Thyroid gland (tissue), 4 donors: ENCODE measurements at regions not wholly inside any gene's neighbourhood (a gene's known extent, or its start where the extent isn't known, plus 50 kb on each side); places are given as distances from the start of the nearest gene placed in this dataset.

ENCODE experiments used
- DNase-seq, 2 donors: peaks; one replicate each; pipeline ENCODE4 v3.0.0-alpha.2; 2019
- H3K27ac ChIP-seq, 3 donors: fragments of 200-600 bp; sonication (generic); 1 replicate in 2 of 3; 2 replicates in 1 of 3; pipeline ENCODE4 v1.5.1; 2016 to 2019; ENCODE audit warnings: mild to moderate bottlenecking in 1 of 3, moderate library complexity in 1 of 3
- H3K27me3 ChIP-seq: fragments of 200-600 bp; sonication (generic); one replicate; pipeline ENCODE4 v1.5.1; 2019
- H3K36me3 ChIP-seq, 2 donors: fragments of 200-600 bp; sonication (generic); one replicate each; pipeline ENCODE4 v1.5.1; 2016 to 2019
- H3K4me1 ChIP-seq, 2 donors: fragments of 200-600 bp; sonication (generic); one replicate each; pipeline ENCODE4 v1.5.1; 2017 to 2019
- H3K4me3 ChIP-seq, 3 donors: fragments of 200-600 bp; sonication (generic); replicated peaks in 1 of 3; 1 replicate in 2 of 3; 2 replicates in 1 of 3; pipeline ENCODE4 v1.5.1; 2016; ENCODE audit warnings: mild to moderate bottlenecking in 1 of 3
- H3K9me3 ChIP-seq: fragments of 200-600 bp; sonication (generic); one replicate; pipeline ENCODE4 v1.5.1; 2017
- CTCF ChIP-seq, 6 experiments: fragments of 200-600 bp in 3 of 6; fragments of 450-650 bp in 3 of 6; sonication (generic) in 3 of 6; IDR thresholded peaks; one replicate each; pipeline ENCODE4 v1.5.1; 2016 to 2019; ENCODE audit warnings: antibody characterized with exemption in 6 of 6, mild to moderate bottlenecking in 2 of 6, inconsistent platforms in 1 of 6, moderate library complexity in 1 of 6
- POLR2A ChIP-seq, 2 donors: fragments of 450-650 bp; IDR thresholded peaks; one replicate each; pipeline ENCODE4 v1.6.1; 2017; ENCODE audit warnings: antibody characterized with exemption in 2 of 2, mild to moderate bottlenecking in 2 of 2, moderate library complexity in 1 of 2
- WGBS, 2 donors: methylation state at CpG; one replicate each; pipeline ENCODE4 v1.1.5; 2017; 5-methylcytosine and 5-hydroxymethylcytosine counted together
- intact Hi-C: fragments of 100-400 bp; cut with DNase I; formaldehyde crosslinking; loops from one replicate; pipeline ENCODE4 v1.15.1; 2023

GRCh38 chr9:8071445-8071798, 271.8 kb upstream of the DMAC1 start:
- TF ChIP-seq POLR2A (IDR thresholded peaks at IDR 0.05), result no peak
- no peak for TF ChIP-seq CTCF (IDR thresholded peaks at IDR 0.05)
- Histone ChIP-seq H3K27me3 (no peaks in the 10 kb centered on the region), H3K4me1 (no peaks in the 10 kb centered on the region), H3K9me3 (no peaks in the 10 kb centered on the region), H3K36me3 (no peaks in the 10 kb centered on the region), H3K4me3 (no peak overlapping the region), H3K27ac (no peak overlapping the region)
- 69 to 70% methylated on average over 4 of the region's 4 CpGs for WGBS, 2 donors
- no peak for DNase-seq
- intact Hi-C loops, result no loop called here

GRCh38 chr9:8070779-8071444, 271.3 kb upstream of the DMAC1 start:
- no peaks in the 10 kb centered on the region for H3K36me3 ChIP-seq
- H3K27me3 ChIP-seq, result no peaks in the 10 kb centered on the region
- no peak for TF ChIP-seq POLR2A (IDR thresholded peaks at IDR 0.05)
- no peak for TF ChIP-seq CTCF (IDR thresholded peaks at IDR 0.05)
- DNase-seq, result no peak
- no peaks in the 10 kb centered on the region for H3K4me1 ChIP-seq
- no peak overlapping the region for H3K27ac ChIP-seq
- no peak overlapping the region for H3K4me3 ChIP-seq
- 40 to 82% methylated on average over 2 to 3 of the region's 5 CpGs for WGBS, 2 donors
- H3K9me3 ChIP-seq, result no peaks in the 10 kb centered on the region
- intact Hi-C loops, result no loop called here

DNA sequence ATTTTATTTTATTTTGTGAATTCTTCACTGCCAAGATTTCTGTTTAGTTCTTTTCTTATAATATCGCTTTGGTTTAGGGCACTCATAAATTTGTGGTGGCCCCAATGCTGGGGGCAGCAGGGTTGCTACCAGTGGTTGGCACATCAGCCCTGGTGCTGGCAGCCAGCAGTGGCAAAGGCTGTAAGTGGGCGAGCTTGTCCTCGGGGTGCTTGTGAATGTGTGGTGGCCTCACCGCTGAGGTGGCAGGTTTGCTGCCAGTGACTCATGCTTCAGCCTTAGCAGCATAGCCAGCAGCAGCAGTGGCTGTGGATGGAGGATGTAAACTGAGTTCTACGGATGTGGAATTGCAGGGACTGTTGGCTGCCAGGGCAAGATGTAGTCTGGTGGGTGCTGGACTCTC, 262.9 kb upstream of the DMAC1 start:
- no peak for DNase-seq
- Histone ChIP-seq H3K4me1 (no peaks in the 10 kb centered on the region), H3K27me3 (no peaks in the 10 kb centered on the region), H3K9me3 (no peaks in the 10 kb centered on the region), H3K4me3 (no peak overlapping the region), H3K27ac (no peak overlapping the region), H3K36me3 (no peaks in the 10 kb centered on the region)
- WGBS, 2 donors, result 92 to 94% methylated on average over 5 of the region's 5 CpGs
- TF ChIP-seq POLR2A (IDR thresholded peaks at IDR 0.05), result no peak
- TF ChIP-seq CTCF (IDR thresholded peaks at IDR 0.05), result no peak
- intact Hi-C loops, result no loop called here

DNA sequence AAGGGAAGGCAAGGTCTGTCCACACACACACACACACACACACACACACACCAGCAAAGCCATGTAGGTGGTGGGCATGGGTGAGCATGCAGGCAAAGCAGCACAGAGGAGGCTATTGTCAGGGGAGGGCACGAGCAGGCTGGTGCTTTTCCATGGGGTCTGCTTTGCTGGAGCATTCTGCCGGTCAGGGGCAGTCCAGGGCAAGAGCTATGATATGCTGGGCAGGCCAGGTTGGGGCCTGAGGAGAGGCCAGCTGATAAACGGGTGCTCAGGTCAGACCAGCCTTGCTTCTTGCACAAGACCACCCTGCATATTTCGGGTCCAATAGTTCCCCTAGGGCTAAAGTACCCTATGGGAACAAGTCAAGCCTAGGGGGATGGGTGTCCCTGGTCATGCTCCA, 253.9 kb upstream of the DMAC1 start:
- 55 to 67% methylated on average over 4 of the region's 4 CpGs for WGBS, 2 donors
- no peaks in the 10 kb centered on the region for H3K4me1 ChIP-seq
- H3K27ac ChIP-seq, result no peak overlapping the region
- H3K36me3 ChIP-seq, result no peaks in the 10 kb centered on the region
- H3K9me3 ChIP-seq, result no peaks in the 10 kb centered on the region
- no peak overlapping the region for H3K4me3 ChIP-seq
- no peak for TF ChIP-seq CTCF (IDR thresholded peaks at IDR 0.05)
- no peak for TF ChIP-seq POLR2A (IDR thresholded peaks at IDR 0.05)
- intact Hi-C loops, result no loop called here
- no peaks in the 10 kb centered on the region for H3K27me3 ChIP-seq
- DNase-seq, result no peak

- DNase-seq, result no peak
- 80 to 100% methylated on average over 1 to 3 of the region's 3 CpGs for WGBS, 2 donors
- TF ChIP-seq CTCF (IDR thresholded peaks at IDR 0.05), result no peak
- no peak for TF ChIP-seq POLR2A (IDR thresholded peaks at IDR 0.05)
- H3K27me3 ChIP-seq, result no peaks in the 10 kb centered on the region
- H3K9me3 ChIP-seq, result no peaks in the 10 kb centered on the region
- no peak overlapping the region for H3K4me3 ChIP-seq
- H3K36me3 ChIP-seq, result no peaks in the 10 kb centered on the region
- no peak overlapping the region for H3K27ac ChIP-seq
- intact Hi-C loops, result no loop called here
- no peaks in the 10 kb centered on the region for H3K4me1 ChIP-seq
These were observed 253.4 kb upstream of the DMAC1 start for GRCh38 chr9:8052991-8053390.
